Smooth muscle cell (in vitro differentiated cells): ENCODE measurements at regions not wholly inside any gene's neighbourhood (a gene's known extent, or its start where the extent isn't known, plus 50 kb on each side); places are given as distances from the start of the nearest gene placed in this dataset.

Experiments used
- DNase-seq: peaks from one replicate; lab custom pipeline; 2025; ENCODE audit not compliant: unreplicated experiment; lab: John Stamatoyannopoulos, UW
- H2AFZ ChIP-seq: fragments of 200-600 bp; sonication (generic); 2 replicates; pipeline ENCODE4 v1.6.0; 2016; ENCODE audit warnings: antibody characterized with exemption, low read depth, mild to moderate bottlenecking
- H3F3A ChIP-seq: fragments of 200-600 bp; sonication (generic); 2 replicates; pipeline ENCODE4 v1.6.0; 2017; ENCODE audit warnings: antibody characterized with exemption, low read depth
- H3K27ac ChIP-seq: fragments of 200-600 bp; sonication (generic); 2 replicates; pipeline ENCODE4 v1.5.1; 2016; ENCODE audit warnings: low read depth, mild to moderate bottlenecking
- H3K27me3 ChIP-seq: fragments of 200-600 bp; sonication (generic); 2 replicates; pipeline ENCODE4 v1.6.1; 2016; ENCODE audit warnings: low read depth, mild to moderate bottlenecking
- H3K36me3 ChIP-seq: fragments of 200-600 bp; sonication (generic); 2 replicates; pipeline ENCODE4 v1.5.1; 2016; ENCODE audit warnings: low read depth
- H3K4me1 ChIP-seq: fragments of 200-600 bp; sonication (generic); 2 replicates; pipeline ENCODE4 v1.5.1; 2016; ENCODE audit warnings: low read depth
- H3K4me2 ChIP-seq: fragments of 200-600 bp; sonication (generic); 2 replicates; pipeline ENCODE4 v1.6.0; 2016; ENCODE audit warnings: mild to moderate bottlenecking
- H3K4me3 ChIP-seq: fragments of 200-600 bp; sonication (generic); 2 replicates; pipeline ENCODE4 v1.5.1; 2016; ENCODE audit warnings: mild to moderate bottlenecking
- H3K79me2 ChIP-seq: fragments of 200-600 bp; sonication (generic); 2 replicates; pipeline ENCODE4 v1.6.0; 2016; ENCODE audit warnings: low read depth, mild to moderate bottlenecking
- H3K9ac ChIP-seq: fragments of 200-600 bp; sonication (generic); 2 replicates; pipeline ENCODE4 v1.6.0; 2016; ENCODE audit warnings: low read depth
- H3K9me3 ChIP-seq: fragments of 200-600 bp; sonication (generic); replicated peaks from 2 replicates; pipeline ENCODE4 v1.5.1; 2016; ENCODE audit warnings: low read depth
- H4K20me1 ChIP-seq: fragments of 200-600 bp; sonication (generic); 2 replicates; pipeline ENCODE4 v1.6.0; 2016; ENCODE audit warnings: low read depth
- CTCF ChIP-seq: fragments of 200-600 bp; sonication (generic); IDR thresholded peaks from 2 replicates; pipeline ENCODE4 v1.5.1; 2017; ENCODE audit warnings: borderline replicate concordance, mild to moderate bottlenecking, antibody characterized with exemption; ENCODE audit not compliant: insufficient read depth, poor library complexity, severe bottlenecking
- WGBS: methylation state at CpG from one replicate; pipeline ENCODE4 v1.1.7; 2016; ENCODE audit warnings: low lambda C conversion rate; 5-methylcytosine and 5-hydroxymethylcytosine counted together

GRCh38 chr6:6907286-6907685 lies 200.5 kb upstream of the RREB1 start:
- H3K4me1 ChIP-seq, result no peaks in the 10 kb centered on the region
- DNase-seq, result no peak
- H3F3A ChIP-seq, result no peaks in the 10 kb centered on the region
- H2AFZ ChIP-seq, result no peak overlapping the region
- no peak overlapping the region for H3K4me2 ChIP-seq
- H3K9me3 ChIP-seq, result no peaks in the 10 kb centered on the region
- H3K4me3 ChIP-seq, result no peak overlapping the region
- no peaks in the 10 kb centered on the region for H3K27me3 ChIP-seq
- no peak for TF ChIP-seq CTCF
- no peaks in the 10 kb centered on the region for H3K36me3 ChIP-seq
- 54% methylated on average over 4 of the region's 4 CpGs for WGBS
- no peaks in the 10 kb centered on the region for H4K20me1 ChIP-seq
- no peak overlapping the region for H3K27ac ChIP-seq
- no peak overlapping the region for H3K9ac ChIP-seq
- no peaks in the 10 kb centered on the region for H3K79me2 ChIP-seq

- Histone ChIP-seq H3K27ac (no peak overlapping the region), H3K4me1 (no peaks in the 10 kb centered on the region), H3K79me2 (no peaks in the 10 kb centered on the region), H3K9me3 (no peaks in the 10 kb centered on the region), H4K20me1 (no peaks in the 10 kb centered on the region), H3F3A (no peaks in the 10 kb centered on the region), H3K36me3 (no peaks in the 10 kb centered on the region), H3K27me3 (no peaks in the 10 kb centered on the region), H3K4me3 (no peak overlapping the region), H3K4me2 (no peak overlapping the region), H2AFZ (no peak overlapping the region), H3K9ac (no peak overlapping the region)
- TF ChIP-seq CTCF, result no peak
- WGBS, result 88% methylated on average over 1 of the region's 1 CpG
- no peak for DNase-seq
Measured at GRCh38 chr6:6908121-6908520, 199.6 kb upstream of the RREB1 start.

GRCh38 chr6:6909111-6909510 lies 198.7 kb upstream of the RREB1 start:
- Histone ChIP-seq H3F3A (no peaks in the 10 kb centered on the region), H3K27me3 (no peaks in the 10 kb centered on the region), H3K4me1 (no peaks in the 10 kb centered on the region), H3K4me3 (no peak overlapping the region), H3K9me3 (no peaks in the 10 kb centered on the region), H4K20me1 (no peaks in the 10 kb centered on the region), H3K27ac (no peak overlapping the region), H2AFZ (no peak overlapping the region), H3K36me3 (no peaks in the 10 kb centered on the region), H3K9ac (no peak overlapping the region), H3K4me2 (no peak overlapping the region), H3K79me2 (no peaks in the 10 kb centered on the region)
- DNase-seq, result no peak
- WGBS, result 74% methylated on average over 9 of the region's 9 CpGs
- TF ChIP-seq CTCF, result no peak

GRCh38 chr6:6910734-6911295 lies 196.9 kb upstream of the RREB1 start:
- no peaks in the 10 kb centered on the region for H3F3A ChIP-seq
- H2AFZ ChIP-seq, result no peak overlapping the region
- no peaks in the 10 kb centered on the region for H3K9me3 ChIP-seq
- H3K4me2 ChIP-seq, result no peak overlapping the region
- TF ChIP-seq CTCF, result no peak
- no peak for DNase-seq
- no peaks in the 10 kb centered on the region for H3K79me2 ChIP-seq
- no peaks in the 10 kb centered on the region for H3K36me3 ChIP-seq
- no peaks in the 10 kb centered on the region for H4K20me1 ChIP-seq
- H3K4me1 ChIP-seq, result peaks cover 5% of the 10 kb centered on the region
- WGBS, result 93% methylated on average over 6 of the region's 6 CpGs
- H3K27ac ChIP-seq, result no peak overlapping the region
- H3K27me3 ChIP-seq, result no peaks in the 10 kb centered on the region
- H3K9ac ChIP-seq, result no peak overlapping the region
- H3K4me3 ChIP-seq, result no peak overlapping the region
